Inflammatory macrophage (primary cell): ENCODE measurements at regions not wholly inside any gene's neighbourhood (a gene's known extent, or its start where the extent isn't known, plus 50 kb on each side); places are given as distances from the start of the nearest gene placed in this dataset.
"Not testable (repeated sequence)": the region's sequence is repeated elsewhere in the genome, so short reads cannot be mapped to it uniquely, and the experiment has no call there.

Experiments
- DNase-seq, 2 donors: peaks; one replicate each; pipeline ENCODE4 v3.0.0-alpha.2; 2020 to 2022

GRCh38 chr11:97028836-97029406 lies 639.1 kb downstream of the JRKL start:
- DNase-seq = no peak

GRCh38 chr11:97033178-97033577 lies 643.4 kb downstream of the JRKL start:
- no peak for DNase-seq

GRCh38 chr11:97048481-97048880 lies 658.7 kb downstream of the JRKL start:
- no peak for DNase-seq

GRCh38 chr11:97060184-97060583 lies 670.4 kb downstream of the JRKL start:
- DNase-seq = no peak

GRCh38 chr11:97069160-97069559 lies 679.3 kb downstream of the JRKL start:
- DNase-seq = no peak

- no peak for DNase-seq
Observed at GRCh38 chr11:97072420-97072819, 682.6 kb downstream of the JRKL start.

- not testable (repeated sequence) for DNase-seq
Observed at GRCh38 chr11:97076666-97077065, 686.9 kb downstream of the JRKL start.

- DNase-seq = no peak
Observed at GRCh38 chr11:97078443-97078842, 688.6 kb downstream of the JRKL start.

- DNase-seq = no peak
Observed at GRCh38 chr11:97079244-97079643, 689.4 kb downstream of the JRKL start.

GRCh38 chr11:97087419-97087818 lies 697.6 kb downstream of the JRKL start:
- no peak for DNase-seq

- DNase-seq = no peak
Observed at GRCh38 chr11:97092823-97093222, 703.0 kb downstream of the JRKL start.

GRCh38 chr11:97102180-97102579 lies 712.4 kb downstream of the JRKL start:
- not testable (repeated sequence) for DNase-seq

- no peak for DNase-seq
Observed at GRCh38 chr11:97107604-97108003, 717.8 kb downstream of the JRKL start.

- DNase-seq = no peak
Observed at GRCh38 chr11:97109078-97109477, 719.3 kb downstream of the JRKL start.

- DNase-seq = no peak
Observed at GRCh38 chr11:97110376-97110775, 720.6 kb downstream of the JRKL start.

- DNase-seq = no peak
Observed at GRCh38 chr11:97111559-97111958, 721.7 kb downstream of the JRKL start.

- no peak for DNase-seq
Observed at GRCh38 chr11:97118614-97119200, 728.9 kb downstream of the JRKL start.

- no peak for DNase-seq
Observed at GRCh38 chr11:97123237-97123636, 733.4 kb downstream of the JRKL start.

GRCh38 chr11:97136067-97136466 lies 746.3 kb downstream of the JRKL start:
- no peak for DNase-seq

GRCh38 chr11:97140885-97141494 lies 751.2 kb downstream of the JRKL start:
- no peak for DNase-seq

GRCh38 chr11:97143463-97143862 lies 753.6 kb downstream of the JRKL start:
- DNase-seq = no peak

- DNase-seq = no peak
Observed at GRCh38 chr11:97149741-97150140, 759.9 kb downstream of the JRKL start.

- no peak for DNase-seq
Observed at GRCh38 chr11:97157221-97157740, 767.5 kb downstream of the JRKL start.

GRCh38 chr11:97158243-97158642 lies 768.4 kb downstream of the JRKL start:
- DNase-seq = no peak
